Dedifferentiated amniotic fluid mesenchymal stem cell (primary cell): ENCODE measurements at regions not wholly inside any gene's neighbourhood (a gene's known extent, or its start where the extent isn't known, plus 50 kb on each side); places are given as distances from the start of the nearest gene placed in this dataset.
"Not testable (repeated sequence)": the region's sequence is repeated elsewhere in the genome, so short reads cannot be mapped to it uniquely, and the experiment has no call there.

ENCODE experiments used
- DNase-seq: peaks from one replicate; pipeline ENCODE4 v3.0.0-alpha.2; 2016; ENCODE audit errors: extremely low spot score

DNA sequence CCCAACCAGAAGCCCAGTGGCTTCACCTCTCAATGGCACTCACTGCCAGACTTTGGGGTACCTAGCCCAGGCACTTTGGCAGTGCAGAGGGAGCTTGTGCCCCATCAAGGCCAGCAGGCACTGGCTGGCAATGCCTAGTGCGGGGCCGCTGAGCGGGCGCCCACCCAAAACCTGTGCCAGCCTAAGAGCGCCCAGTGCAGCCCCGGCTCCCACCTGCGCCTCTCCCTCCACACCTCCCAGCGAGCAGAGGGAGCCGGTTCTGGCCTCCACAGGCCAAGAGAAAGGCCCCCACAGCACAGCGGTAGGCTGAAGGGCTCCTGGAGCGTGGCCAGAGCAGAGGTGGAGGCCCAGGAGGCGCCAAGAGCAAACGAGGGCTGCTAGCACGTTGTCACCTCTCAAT is 930.8 kb downstream of the IPMK start:
- no peak for DNase-seq

- no peak for DNase-seq
Observed at GRCh38 chr10:57336341-57336740, 931.4 kb downstream of the IPMK start.

DNA sequence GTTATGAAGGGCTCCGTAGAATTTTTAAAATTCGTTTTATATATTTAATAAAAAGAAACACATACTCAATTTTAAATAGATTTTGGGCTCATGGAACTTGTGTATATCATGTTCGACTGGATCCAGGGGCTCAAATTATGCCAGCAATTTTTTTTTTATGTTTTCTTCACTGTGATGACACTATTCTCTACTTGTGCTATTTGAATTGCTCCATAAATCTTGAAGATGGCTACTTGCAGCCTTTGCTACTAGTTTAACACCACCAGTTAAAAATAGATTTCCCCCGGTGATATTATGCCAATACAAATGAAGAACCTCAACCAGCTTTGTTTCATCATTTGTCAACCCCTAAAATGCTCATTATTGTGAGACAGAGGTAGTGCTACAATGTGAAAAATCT is 933.2 kb downstream of the IPMK start:
- DNase-seq = no peak

GRCh38 chr10:57333880-57334279 is 933.8 kb downstream of the IPMK start:
- no peak for DNase-seq

GRCh38 chr10:57321400-57321854 is 946.3 kb downstream of the IPMK start:
- DNase-seq = not testable (repeated sequence)

- no peak for DNase-seq
Observed at GRCh38 chr10:57320416-57320815, 947.3 kb downstream of the IPMK start.

- no peak for DNase-seq
Observed at GRCh38 chr10:57314046-57314445, 953.0 kb upstream of the ZWINT start.

DNA sequence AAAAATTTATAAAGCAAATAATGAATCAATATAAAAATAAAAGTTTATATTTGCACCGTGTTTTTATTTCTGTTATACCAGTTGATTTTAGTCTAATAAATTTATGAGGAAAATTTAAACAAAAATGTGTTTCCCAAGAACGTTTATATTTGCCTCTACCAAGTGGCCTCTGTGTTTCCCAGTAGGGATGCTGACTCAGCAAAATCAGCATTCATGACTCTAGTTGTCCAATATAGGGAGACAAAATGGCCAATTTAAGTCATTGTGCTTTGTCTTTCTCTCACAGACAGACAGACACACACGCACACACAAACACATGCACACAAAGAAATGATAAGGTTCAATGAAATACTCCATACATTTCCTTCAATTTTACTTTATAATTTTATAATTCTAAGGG is 942.5 kb upstream of the ZWINT start:
- DNase-seq = no peak

GRCh38 chr10:57300718-57301117 is 939.7 kb upstream of the ZWINT start:
- no peak for DNase-seq

DNA sequence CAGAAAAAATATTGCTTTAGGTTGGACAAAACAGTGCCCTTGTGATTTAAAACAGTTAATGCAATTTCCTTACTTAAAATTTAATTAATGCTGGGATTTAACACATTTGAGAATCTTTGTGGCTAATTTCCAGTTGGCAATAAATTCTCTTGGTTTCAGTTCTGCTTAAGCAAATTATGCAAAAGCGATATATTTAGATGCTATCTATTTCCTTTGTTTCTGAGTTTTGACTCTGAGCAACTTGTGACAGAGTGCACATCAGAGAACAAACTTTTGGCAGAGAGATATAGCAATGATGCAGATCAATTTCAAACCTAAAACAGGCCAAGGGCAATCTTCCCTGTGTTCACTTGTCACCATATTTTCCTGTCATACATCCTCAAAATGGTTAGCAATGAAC is 933.6 kb upstream of the ZWINT start:
- DNase-seq = no peak

DNA sequence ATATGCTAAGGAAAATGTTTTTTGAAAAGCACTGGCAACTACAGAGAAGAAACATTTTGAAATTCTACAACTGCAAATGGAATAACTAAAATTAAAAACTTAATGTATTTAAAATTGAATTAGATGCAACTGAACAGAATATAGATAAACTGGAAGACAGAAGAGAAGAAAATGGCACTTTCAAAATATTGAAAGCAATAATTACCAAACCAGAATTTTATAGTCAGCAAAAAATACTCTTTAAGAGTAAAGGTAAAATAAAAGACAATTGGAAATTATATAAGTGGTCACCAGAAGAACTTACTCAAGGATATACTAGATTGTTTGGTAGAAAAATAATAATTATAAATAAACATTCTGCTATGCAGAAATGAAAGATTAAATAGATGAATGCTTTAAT is 927.7 kb upstream of the ZWINT start:
- no peak for DNase-seq

GRCh38 chr10:57262892-57263291 is 901.8 kb upstream of the ZWINT start:
- no peak for DNase-seq

- no peak for DNase-seq
Observed at GRCh38 chr10:57260175-57260574, 899.1 kb upstream of the ZWINT start.

DNA sequence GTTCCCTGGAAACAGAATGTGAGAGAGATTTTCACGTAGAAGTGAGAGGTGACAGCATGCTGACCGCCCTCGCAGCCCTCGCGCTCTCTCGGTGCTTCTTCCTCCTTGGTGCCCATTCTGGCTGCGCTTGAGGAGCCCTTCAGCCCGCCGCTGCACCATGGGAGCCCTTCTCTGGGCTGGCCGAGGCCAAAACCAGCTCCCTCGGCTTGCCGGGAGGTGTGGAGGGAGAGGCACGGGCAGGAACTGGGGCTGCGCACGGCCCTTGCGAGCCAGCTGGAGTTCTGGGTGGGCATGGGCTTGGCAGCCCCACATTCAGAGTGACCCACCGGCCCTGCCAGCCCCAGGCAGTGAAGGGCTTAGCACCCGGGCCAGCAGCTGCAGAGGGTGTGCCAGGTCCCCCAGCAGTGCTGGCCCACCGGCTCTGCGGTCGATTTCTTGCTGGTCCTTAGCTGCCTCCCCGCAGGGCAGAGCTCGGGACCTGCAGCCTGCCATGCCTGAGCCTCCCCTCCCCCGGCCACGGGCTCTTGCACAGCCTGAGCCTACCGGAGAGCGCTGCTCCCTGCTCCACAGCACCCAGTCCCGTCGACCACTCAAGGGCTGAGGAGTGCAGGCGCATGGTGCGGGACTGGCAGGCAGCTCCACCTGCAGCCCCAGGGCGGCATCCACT is 888.7 kb upstream of the ZWINT start:
- no peak for DNase-seq

GRCh38 chr10:57247271-57247670 is 886.2 kb upstream of the ZWINT start:
- no peak for DNase-seq

DNA sequence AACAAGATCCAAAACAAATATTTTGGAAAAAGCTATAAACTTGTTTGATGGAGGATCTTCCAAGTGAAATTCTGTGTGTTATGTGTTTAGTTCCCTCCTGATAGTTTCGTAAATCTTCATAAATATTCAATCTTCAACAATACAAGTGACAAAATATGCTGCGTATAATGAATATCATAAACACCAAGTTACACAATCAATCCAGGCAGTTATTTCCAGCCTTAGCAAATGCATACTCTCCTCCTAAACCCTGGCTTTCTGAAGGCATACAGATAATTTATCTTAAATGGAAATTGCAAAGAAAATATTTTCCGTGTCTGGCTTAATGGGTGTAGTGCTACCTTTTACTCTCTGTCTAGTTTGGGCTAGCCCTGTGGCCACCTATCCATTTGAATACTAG is 864.9 kb upstream of the ZWINT start:
- DNase-seq = no peak

DNA sequence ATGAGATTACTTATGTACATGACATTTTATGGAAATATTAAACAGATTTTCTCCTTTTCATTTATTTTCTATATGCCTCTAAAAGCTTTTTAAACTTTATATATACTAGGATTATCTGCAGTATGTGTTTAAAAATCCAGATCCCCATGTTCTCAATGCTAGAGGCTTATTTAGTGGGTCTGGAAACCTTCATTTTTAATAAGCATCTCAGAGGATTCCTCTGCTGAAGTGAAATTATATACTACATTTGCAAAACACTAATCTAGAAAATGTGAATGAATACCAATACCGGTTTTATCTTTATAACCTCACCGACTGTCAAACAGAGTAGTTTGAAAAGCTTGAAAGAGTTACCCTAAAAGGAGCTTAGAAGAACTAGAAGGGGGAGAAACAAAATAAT is 863.8 kb upstream of the ZWINT start:
- DNase-seq = no peak

GRCh38 chr10:57222603-57223002 is 861.5 kb upstream of the ZWINT start:
- no peak for DNase-seq

DNA sequence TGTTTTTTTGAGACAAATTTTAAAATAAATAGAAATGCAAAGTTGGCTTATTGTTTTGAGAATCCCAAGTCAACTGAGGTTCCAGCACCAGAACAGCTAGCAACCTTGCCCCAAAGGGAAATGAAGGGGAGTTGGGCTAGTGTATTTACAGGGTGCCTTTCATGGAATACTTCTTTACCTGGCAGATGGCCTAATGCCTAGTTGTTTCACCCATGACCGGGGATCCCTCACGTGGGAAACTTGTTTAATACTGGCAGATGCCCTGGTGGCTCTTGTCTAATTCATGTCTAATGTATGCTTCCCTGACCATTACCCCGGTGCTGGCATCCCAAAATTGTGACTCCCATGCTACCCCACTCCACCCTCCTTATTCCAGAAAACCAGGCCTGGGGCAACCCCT is 861.1 kb upstream of the ZWINT start:
- no peak for DNase-seq

GRCh38 chr10:57221674-57222073 is 860.6 kb upstream of the ZWINT start:
- no peak for DNase-seq

- DNase-seq = no peak
Observed at GRCh38 chr10:57218382-57218781, 857.3 kb upstream of the ZWINT start.

GRCh38 chr10:57202356-57202755 is 841.3 kb upstream of the ZWINT start:
- DNase-seq = no peak

DNA sequence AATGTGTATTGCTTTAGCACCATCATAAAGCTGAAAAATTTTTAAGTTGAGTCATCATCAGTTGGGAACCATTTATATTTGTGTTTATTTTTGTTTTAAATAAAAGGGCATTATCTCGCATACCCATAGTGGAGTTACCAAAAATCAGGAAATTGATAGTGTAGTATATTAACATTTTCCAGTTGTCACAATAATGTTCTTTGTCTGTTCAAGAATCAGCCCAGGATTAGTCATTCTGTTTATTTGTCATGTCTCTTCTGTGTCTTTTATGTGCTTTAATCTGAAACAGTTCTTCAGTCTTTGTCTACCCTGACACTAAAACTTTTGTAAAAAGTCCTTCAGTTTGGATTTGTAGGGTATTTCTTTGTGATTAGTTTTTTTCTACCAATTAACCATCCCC is 827.8 kb upstream of the ZWINT start:
- no peak for DNase-seq

DNA sequence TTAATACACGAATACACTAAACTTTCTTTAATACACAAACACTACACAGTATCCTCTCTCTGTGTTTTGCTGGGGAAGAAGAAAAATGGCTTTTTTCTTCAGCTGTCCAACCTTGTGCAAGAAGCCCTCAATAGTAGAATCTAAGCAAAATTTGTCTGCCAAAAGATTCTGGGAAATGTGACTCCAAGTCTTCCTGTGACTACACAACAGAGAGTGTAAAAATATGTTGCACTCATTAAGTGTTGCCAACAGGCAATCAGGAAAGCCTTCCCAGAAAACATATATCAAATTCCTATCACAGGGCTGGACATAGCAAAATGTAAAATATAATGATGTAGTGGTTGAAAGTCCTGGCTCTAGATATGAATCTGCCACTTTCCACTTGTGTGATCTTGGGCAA is 825.1 kb upstream of the ZWINT start:
- no peak for DNase-seq
